ENCODE measurements at regions not wholly inside any gene's neighbourhood (a gene's known extent, or its start where the extent isn't known, plus 50 kb on each side); places are given as distances from the start of the nearest gene placed in this dataset.

DNA sequence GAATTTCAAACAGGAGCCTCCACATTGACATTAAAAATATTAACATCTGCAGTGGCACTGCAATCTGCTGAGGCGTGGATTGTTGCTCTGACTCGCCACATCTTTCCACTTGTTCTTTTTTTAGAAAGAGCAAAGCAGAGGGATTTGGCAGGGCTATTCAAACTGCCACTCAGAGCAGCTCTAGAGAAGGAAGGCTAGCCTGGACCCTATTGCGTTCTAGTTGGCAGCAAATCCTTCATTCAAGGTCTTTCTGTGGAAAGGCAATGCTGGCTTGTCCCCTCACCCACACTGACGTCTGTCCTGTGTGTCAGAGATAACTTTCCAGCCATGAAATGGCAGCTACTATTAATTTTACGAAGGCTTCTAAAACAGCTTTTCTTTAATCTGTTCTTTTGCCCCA lies 483.2 kb upstream of the SGO1 start:
- DNase-seq = no peak
- H3K4me3 ChIP-seq (ENCODE audit: insufficient read depth, low read depth, low read length, poor library complexity, severe bottlenecking) = no peak overlapping the region
- H3K4me1 ChIP-seq (ENCODE audit: control insufficient read depth, insufficient read depth, low read length, poor library complexity, severe bottlenecking) = no peaks in the 10 kb centered on the region
- no peak overlapping the region for H3K27ac ChIP-seq (ENCODE audit: insufficient read depth, low read length, poor library complexity, severe bottlenecking)
- H3K9me3 ChIP-seq (ENCODE audit: control insufficient read depth, low read length) = peaks cover 5% of the 10 kb centered on the region
- no peaks in the 10 kb centered on the region for H3K27me3 ChIP-seq (replicated peaks; ENCODE audit: control insufficient read depth, insufficient read depth, low read length, poor library complexity, severe bottlenecking)
- no peaks in the 10 kb centered on the region for H3K36me3 ChIP-seq (ENCODE audit: control insufficient read depth, insufficient read depth, low read length)

DNA sequence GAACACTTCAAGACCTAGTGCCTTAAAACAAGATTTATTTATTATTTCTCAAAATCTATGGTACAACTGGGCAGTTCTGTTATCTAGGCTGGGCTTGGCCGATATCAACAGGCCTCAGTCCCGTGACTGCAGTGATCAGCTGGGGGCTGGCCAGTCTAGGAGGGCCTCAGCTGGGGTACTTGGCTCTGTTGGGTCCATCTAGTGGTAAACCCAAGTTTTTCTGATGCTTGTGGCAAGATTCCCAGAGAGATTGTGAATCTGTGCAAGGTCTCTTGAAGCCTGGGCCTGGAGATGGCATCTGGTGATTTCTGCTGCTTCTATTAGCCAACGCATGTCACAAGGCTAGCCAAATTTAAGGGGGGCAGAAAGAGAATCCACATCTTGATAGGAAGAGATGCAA lies 482.4 kb upstream of the SGO1 start:
- DNase-seq = no peak
- Histone ChIP-seq H3K27ac (ENCODE audit: insufficient read depth, low read length, poor library complexity, severe bottlenecking) (no peak overlapping the region), H3K36me3 (ENCODE audit: control insufficient read depth, insufficient read depth, low read length) (no peaks in the 10 kb centered on the region), H3K9me3 (ENCODE audit: control insufficient read depth, low read length) (no peaks in the 10 kb centered on the region), H3K4me1 (ENCODE audit: control insufficient read depth, insufficient read depth, low read length, poor library complexity, severe bottlenecking) (no peaks in the 10 kb centered on the region), H3K4me3 (ENCODE audit: insufficient read depth, low read depth, low read length, poor library complexity, severe bottlenecking) (no peak overlapping the region), H3K27me3 (replicated peaks; ENCODE audit: control insufficient read depth, insufficient read depth, low read length, poor library complexity, severe bottlenecking) (no peaks in the 10 kb centered on the region)

GRCh38 chr3:20666091-20666490 lies 480.1 kb upstream of the SGO1 start:
- Histone ChIP-seq H3K4me1 (ENCODE audit: control insufficient read depth, insufficient read depth, low read length, poor library complexity, severe bottlenecking) (no peaks in the 10 kb centered on the region), H3K36me3 (ENCODE audit: control insufficient read depth, insufficient read depth, low read length) (no peaks in the 10 kb centered on the region)

GRCh38 chr3:20658491-20658890 lies 472.5 kb upstream of the SGO1 start:
- DNase-seq = no peak

More at GRCh38 chr3:20666091-20666490, 480.1 kb upstream of the SGO1 start:
- Histone ChIP-seq H3K4me3 (ENCODE audit: insufficient read depth, low read depth, low read length, poor library complexity, severe bottlenecking) (no peak overlapping the region), H3K9me3 (ENCODE audit: control insufficient read depth, low read length) (no peaks in the 10 kb centered on the region), H3K27me3 (replicated peaks; ENCODE audit: control insufficient read depth, insufficient read depth, low read length, poor library complexity, severe bottlenecking) (no peaks in the 10 kb centered on the region), H3K27ac (ENCODE audit: insufficient read depth, low read length, poor library complexity, severe bottlenecking) (no peak overlapping the region)
- no peak for DNase-seq

GRCh38 chr3:20657560-20657959 lies 471.6 kb upstream of the SGO1 start:
- DNase-seq = no peak
- Histone ChIP-seq H3K4me3 (ENCODE audit: insufficient read depth, low read depth, low read length, poor library complexity, severe bottlenecking) (no peak overlapping the region), H3K27ac (ENCODE audit: insufficient read depth, low read length, poor library complexity, severe bottlenecking) (no peak overlapping the region)

More at GRCh38 chr3:20658491-20658890, 472.5 kb upstream of the SGO1 start:
- Histone ChIP-seq H3K27ac (ENCODE audit: insufficient read depth, low read length, poor library complexity, severe bottlenecking) (no peak overlapping the region), H3K9me3 (ENCODE audit: control insufficient read depth, low read length) (no peaks in the 10 kb centered on the region), H3K4me1 (ENCODE audit: control insufficient read depth, insufficient read depth, low read length, poor library complexity, severe bottlenecking) (no peaks in the 10 kb centered on the region), H3K27me3 (replicated peaks; ENCODE audit: control insufficient read depth, insufficient read depth, low read length, poor library complexity, severe bottlenecking) (no peaks in the 10 kb centered on the region), H3K36me3 (ENCODE audit: control insufficient read depth, insufficient read depth, low read length) (no peaks in the 10 kb centered on the region), H3K4me3 (ENCODE audit: insufficient read depth, low read depth, low read length, poor library complexity, severe bottlenecking) (no peak overlapping the region)

GRCh38 chr3:20652231-20652986 lies 466.4 kb upstream of the SGO1 start:
- no peak for DNase-seq
- Histone ChIP-seq H3K4me1 (ENCODE audit: control insufficient read depth, insufficient read depth, low read length, poor library complexity, severe bottlenecking) (no peaks in the 10 kb centered on the region), H3K27me3 (replicated peaks; ENCODE audit: control insufficient read depth, insufficient read depth, low read length, poor library complexity, severe bottlenecking) (no peaks in the 10 kb centered on the region), H3K36me3 (ENCODE audit: control insufficient read depth, insufficient read depth, low read length) (no peaks in the 10 kb centered on the region), H3K27ac (ENCODE audit: insufficient read depth, low read length, poor library complexity, severe bottlenecking) (no peak overlapping the region), H3K9me3 (ENCODE audit: control insufficient read depth, low read length) (no peaks in the 10 kb centered on the region), H3K4me3 (ENCODE audit: insufficient read depth, low read depth, low read length, poor library complexity, severe bottlenecking) (no peak overlapping the region)

More at GRCh38 chr3:20657560-20657959, 471.6 kb upstream of the SGO1 start:
- Histone ChIP-seq H3K9me3 (ENCODE audit: control insufficient read depth, low read length) (no peaks in the 10 kb centered on the region), H3K27me3 (replicated peaks; ENCODE audit: control insufficient read depth, insufficient read depth, low read length, poor library complexity, severe bottlenecking) (no peaks in the 10 kb centered on the region), H3K36me3 (ENCODE audit: control insufficient read depth, insufficient read depth, low read length) (no peaks in the 10 kb centered on the region), H3K4me1 (ENCODE audit: control insufficient read depth, insufficient read depth, low read length, poor library complexity, severe bottlenecking) (no peaks in the 10 kb centered on the region)

- Histone ChIP-seq H3K9me3 (ENCODE audit: control insufficient read depth, low read length) (no peaks in the 10 kb centered on the region), H3K27me3 (replicated peaks; ENCODE audit: control insufficient read depth, insufficient read depth, low read length, poor library complexity, severe bottlenecking) (no peaks in the 10 kb centered on the region), H3K4me1 (ENCODE audit: control insufficient read depth, insufficient read depth, low read length, poor library complexity, severe bottlenecking) (no peaks in the 10 kb centered on the region), H3K27ac (ENCODE audit: insufficient read depth, low read length, poor library complexity, severe bottlenecking) (no peak overlapping the region), H3K36me3 (ENCODE audit: control insufficient read depth, insufficient read depth, low read length) (no peaks in the 10 kb centered on the region), H3K4me3 (ENCODE audit: insufficient read depth, low read depth, low read length, poor library complexity, severe bottlenecking) (no peak overlapping the region)
- DNase-seq = no peak
Observed at GRCh38 chr3:20648921-20649381, 462.9 kb upstream of the SGO1 start.

DNA sequence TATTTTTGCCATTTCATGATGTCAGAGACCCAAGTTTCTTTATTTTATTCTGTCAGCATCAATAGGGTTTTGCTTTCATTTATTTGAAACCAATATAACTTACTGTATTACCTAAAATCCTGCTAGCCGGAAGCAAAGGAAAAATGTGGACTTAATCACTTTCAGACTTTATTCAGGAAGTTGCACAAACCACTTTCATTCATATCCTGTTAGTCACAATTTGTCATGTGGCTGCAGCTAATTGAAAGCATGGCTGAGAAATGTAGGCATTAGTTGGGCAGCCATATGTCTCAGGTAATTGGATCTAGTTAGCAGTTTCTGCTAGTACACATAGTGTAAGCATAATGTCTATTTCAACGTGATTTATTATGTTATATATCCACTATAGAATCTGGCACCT lies 462.3 kb upstream of the SGO1 start:
- H3K4me3 ChIP-seq (ENCODE audit: insufficient read depth, low read depth, low read length, poor library complexity, severe bottlenecking) = no peak overlapping the region
- no peaks in the 10 kb centered on the region for H3K4me1 ChIP-seq (ENCODE audit: control insufficient read depth, insufficient read depth, low read length, poor library complexity, severe bottlenecking)
- no peaks in the 10 kb centered on the region for H3K9me3 ChIP-seq (ENCODE audit: control insufficient read depth, low read length)
- no peak for DNase-seq
- no peaks in the 10 kb centered on the region for H3K36me3 ChIP-seq (ENCODE audit: control insufficient read depth, insufficient read depth, low read length)
- H3K27ac ChIP-seq (ENCODE audit: insufficient read depth, low read length, poor library complexity, severe bottlenecking) = no peak overlapping the region
- no peaks in the 10 kb centered on the region for H3K27me3 ChIP-seq (replicated peaks; ENCODE audit: control insufficient read depth, insufficient read depth, low read length, poor library complexity, severe bottlenecking)

DNA sequence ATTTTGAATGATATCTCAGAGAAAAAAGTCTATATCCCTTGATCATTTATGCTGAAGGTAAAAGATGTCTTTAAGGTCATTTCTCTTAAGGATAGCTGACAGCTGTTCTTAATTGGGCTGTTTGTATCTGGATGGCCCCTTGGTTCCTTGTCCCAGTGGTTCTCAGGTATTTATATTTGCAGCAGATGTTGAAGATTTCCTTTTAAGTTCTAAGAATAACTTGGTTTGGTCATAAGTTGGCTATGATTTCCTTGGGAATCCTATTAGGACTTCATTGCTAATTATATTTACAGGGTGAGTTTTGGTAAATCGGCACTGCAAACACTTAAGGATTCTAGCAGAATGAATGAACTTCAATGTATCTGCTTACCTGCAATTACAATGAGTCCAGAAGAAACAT lies 460.4 kb upstream of the SGO1 start:
- Histone ChIP-seq H3K9me3 (ENCODE audit: control insufficient read depth, low read length) (no peaks in the 10 kb centered on the region), H3K4me3 (ENCODE audit: insufficient read depth, low read depth, low read length, poor library complexity, severe bottlenecking) (no peak overlapping the region), H3K4me1 (ENCODE audit: control insufficient read depth, insufficient read depth, low read length, poor library complexity, severe bottlenecking) (no peaks in the 10 kb centered on the region), H3K27ac (ENCODE audit: insufficient read depth, low read length, poor library complexity, severe bottlenecking) (no peak overlapping the region), H3K27me3 (replicated peaks; ENCODE audit: control insufficient read depth, insufficient read depth, low read length, poor library complexity, severe bottlenecking) (no peaks in the 10 kb centered on the region), H3K36me3 (ENCODE audit: control insufficient read depth, insufficient read depth, low read length) (no peaks in the 10 kb centered on the region)
- DNase-seq = no peak

GRCh38 chr3:20645340-20645739 lies 459.3 kb upstream of the SGO1 start:
- no peak overlapping the region for H3K4me3 ChIP-seq (ENCODE audit: insufficient read depth, low read depth, low read length, poor library complexity, severe bottlenecking)
- H3K36me3 ChIP-seq (ENCODE audit: control insufficient read depth, insufficient read depth, low read length) = no peaks in the 10 kb centered on the region
- no peaks in the 10 kb centered on the region for H3K9me3 ChIP-seq (ENCODE audit: control insufficient read depth, low read length)
- H3K4me1 ChIP-seq (ENCODE audit: control insufficient read depth, insufficient read depth, low read length, poor library complexity, severe bottlenecking) = no peaks in the 10 kb centered on the region
- DNase-seq = no peak
- no peak overlapping the region for H3K27ac ChIP-seq (ENCODE audit: insufficient read depth, low read length, poor library complexity, severe bottlenecking)
- H3K27me3 ChIP-seq (replicated peaks; ENCODE audit: control insufficient read depth, insufficient read depth, low read length, poor library complexity, severe bottlenecking) = no peaks in the 10 kb centered on the region

All from effector memory CD4-positive, alpha-beta T cell (primary cell).